ENCODE measurements at regions not wholly inside any gene's neighbourhood (a gene's known extent, or its start where the extent isn't known, plus 50 kb on each side); places are given as distances from the start of the nearest gene placed in this dataset.

DNA sequence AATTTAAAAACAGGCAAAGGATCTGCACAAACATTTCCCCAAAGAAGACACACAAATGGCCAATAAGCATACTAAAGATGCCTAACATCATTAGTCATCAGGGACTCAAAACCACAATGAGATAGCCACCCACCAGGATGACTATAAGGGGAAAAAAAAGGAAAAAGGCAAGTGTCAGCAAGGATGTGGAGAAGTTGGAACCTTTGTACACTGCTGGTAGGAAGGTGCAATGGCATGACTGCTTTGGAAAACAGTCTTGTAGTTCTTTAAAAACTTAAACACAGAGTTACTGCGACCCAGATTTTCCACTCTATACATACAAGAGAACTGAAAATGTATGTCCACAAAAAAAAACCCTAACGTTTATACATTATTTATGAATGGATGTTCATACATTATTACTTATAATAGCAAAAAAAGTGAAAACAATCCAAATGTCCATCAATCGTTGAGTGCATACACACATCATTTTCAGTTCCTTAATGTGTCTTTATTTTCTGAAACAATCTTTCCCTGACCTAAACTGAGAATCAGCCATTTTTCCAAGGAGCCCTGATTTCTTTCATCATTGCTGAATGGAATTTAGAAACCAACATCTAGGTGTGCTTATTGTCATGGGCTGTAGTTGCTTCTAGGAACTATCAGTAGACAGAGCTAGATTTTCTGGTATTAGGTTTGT is 64.7 kb upstream of the TLK1 start:
- TF ChIP-seq, protein P1, sequence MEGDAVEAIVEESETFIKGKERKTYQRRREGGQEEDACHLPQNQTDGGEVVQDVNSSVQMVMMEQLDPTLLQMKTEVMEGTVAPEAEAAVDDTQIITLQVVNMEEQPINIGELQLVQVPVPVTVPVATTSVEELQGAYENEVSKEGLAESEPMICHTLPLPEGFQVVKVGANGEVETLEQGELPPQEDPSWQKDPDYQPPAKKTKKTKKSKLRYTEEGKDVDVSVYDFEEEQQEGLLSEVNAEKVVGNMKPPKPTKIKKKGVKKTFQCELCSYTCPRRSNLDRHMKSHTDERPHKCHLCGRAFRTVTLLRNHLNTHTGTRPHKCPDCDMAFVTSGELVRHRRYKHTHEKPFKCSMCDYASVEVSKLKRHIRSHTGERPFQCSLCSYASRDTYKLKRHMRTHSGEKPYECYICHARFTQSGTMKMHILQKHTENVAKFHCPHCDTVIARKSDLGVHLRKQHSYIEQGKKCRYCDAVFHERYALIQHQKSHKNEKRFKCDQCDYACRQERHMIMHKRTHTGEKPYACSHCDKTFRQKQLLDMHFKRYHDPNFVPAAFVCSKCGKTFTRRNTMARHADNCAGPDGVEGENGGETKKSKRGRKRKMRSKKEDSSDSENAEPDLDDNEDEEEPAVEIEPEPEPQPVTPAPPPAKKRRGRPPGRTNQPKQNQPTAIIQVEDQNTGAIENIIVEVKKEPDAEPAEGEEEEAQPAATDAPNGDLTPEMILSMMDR (IDR thresholded peaks at IDR 0.05), result no peak
- TF ChIP-seq ESRRA (CRISPR knock-in tag; IDR thresholded peaks at IDR 0.05; ENCODE audit: borderline replicate concordance), result no peak
- TF ChIP-seq IRF2 (CRISPR knock-in tag; IDR thresholded peaks at IDR 0.05; ENCODE audit: borderline replicate concordance, low read depth), result no peak
- TF ChIP-seq, protein P2, sequence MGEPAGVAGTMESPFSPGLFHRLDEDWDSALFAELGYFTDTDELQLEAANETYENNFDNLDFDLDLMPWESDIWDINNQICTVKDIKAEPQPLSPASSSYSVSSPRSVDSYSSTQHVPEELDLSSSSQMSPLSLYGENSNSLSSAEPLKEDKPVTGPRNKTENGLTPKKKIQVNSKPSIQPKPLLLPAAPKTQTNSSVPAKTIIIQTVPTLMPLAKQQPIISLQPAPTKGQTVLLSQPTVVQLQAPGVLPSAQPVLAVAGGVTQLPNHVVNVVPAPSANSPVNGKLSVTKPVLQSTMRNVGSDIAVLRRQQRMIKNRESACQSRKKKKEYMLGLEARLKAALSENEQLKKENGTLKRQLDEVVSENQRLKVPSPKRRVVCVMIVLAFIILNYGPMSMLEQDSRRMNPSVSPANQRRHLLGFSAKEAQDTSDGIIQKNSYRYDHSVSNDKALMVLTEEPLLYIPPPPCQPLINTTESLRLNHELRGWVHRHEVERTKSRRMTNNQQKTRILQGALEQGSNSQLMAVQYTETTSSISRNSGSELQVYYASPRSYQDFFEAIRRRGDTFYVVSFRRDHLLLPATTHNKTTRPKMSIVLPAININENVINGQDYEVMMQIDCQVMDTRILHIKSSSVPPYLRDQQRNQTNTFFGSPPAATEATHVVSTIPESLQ (CRISPR knock-in tag; IDR thresholded peaks at IDR 0.05), result no peak
- TF ChIP-seq, protein P3, sequence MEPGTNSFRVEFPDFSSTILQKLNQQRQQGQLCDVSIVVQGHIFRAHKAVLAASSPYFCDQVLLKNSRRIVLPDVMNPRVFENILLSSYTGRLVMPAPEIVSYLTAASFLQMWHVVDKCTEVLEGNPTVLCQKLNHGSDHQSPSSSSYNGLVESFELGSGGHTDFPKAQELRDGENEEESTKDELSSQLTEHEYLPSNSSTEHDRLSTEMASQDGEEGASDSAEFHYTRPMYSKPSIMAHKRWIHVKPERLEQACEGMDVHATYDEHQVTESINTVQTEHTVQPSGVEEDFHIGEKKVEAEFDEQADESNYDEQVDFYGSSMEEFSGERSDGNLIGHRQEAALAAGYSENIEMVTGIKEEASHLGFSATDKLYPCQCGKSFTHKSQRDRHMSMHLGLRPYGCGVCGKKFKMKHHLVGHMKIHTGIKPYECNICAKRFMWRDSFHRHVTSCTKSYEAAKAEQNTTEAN (CRISPR knock-in tag; IDR thresholded peaks at IDR 0.05), result no peak
- TF ChIP-seq KAT7 (CRISPR knock-in tag; IDR thresholded peaks at IDR 0.05; ENCODE audit: borderline replicate concordance), result no peak
- TF ChIP-seq NFYB (CRISPR knock-in tag; conservative IDR thresholded peaks at IDR 0.05; ENCODE audit: low read depth), result no peak
- TF ChIP-seq, protein P4, sequence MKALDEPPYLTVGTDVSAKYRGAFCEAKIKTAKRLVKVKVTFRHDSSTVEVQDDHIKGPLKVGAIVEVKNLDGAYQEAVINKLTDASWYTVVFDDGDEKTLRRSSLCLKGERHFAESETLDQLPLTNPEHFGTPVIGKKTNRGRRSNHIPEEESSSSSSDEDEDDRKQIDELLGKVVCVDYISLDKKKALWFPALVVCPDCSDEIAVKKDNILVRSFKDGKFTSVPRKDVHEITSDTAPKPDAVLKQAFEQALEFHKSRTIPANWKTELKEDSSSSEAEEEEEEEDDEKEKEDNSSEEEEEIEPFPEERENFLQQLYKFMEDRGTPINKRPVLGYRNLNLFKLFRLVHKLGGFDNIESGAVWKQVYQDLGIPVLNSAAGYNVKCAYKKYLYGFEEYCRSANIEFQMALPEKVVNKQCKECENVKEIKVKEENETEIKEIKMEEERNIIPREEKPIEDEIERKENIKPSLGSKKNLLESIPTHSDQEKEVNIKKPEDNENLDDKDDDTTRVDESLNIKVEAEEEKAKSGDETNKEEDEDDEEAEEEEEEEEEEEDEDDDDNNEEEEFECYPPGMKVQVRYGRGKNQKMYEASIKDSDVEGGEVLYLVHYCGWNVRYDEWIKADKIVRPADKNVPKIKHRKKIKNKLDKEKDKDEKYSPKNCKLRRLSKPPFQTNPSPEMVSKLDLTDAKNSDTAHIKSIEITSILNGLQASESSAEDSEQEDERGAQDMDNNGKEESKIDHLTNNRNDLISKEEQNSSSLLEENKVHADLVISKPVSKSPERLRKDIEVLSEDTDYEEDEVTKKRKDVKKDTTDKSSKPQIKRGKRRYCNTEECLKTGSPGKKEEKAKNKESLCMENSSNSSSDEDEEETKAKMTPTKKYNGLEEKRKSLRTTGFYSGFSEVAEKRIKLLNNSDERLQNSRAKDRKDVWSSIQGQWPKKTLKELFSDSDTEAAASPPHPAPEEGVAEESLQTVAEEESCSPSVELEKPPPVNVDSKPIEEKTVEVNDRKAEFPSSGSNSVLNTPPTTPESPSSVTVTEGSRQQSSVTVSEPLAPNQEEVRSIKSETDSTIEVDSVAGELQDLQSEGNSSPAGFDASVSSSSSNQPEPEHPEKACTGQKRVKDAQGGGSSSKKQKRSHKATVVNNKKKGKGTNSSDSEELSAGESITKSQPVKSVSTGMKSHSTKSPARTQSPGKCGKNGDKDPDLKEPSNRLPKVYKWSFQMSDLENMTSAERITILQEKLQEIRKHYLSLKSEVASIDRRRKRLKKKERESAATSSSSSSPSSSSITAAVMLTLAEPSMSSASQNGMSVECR (CRISPR knock-in tag; IDR thresholded peaks at IDR 0.05; ENCODE audit: borderline replicate concordance), result no peak
- TF ChIP-seq, protein P5, sequence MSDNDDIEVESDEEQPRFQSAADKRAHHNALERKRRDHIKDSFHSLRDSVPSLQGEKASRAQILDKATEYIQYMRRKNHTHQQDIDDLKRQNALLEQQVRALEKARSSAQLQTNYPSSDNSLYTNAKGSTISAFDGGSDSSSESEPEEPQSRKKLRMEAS (CRISPR knock-in tag; IDR thresholded peaks at IDR 0.05), result no peak
